HUES6 (cell line): ENCODE measurements at regions not wholly inside any gene's neighbourhood (a gene's known extent, or its start where the extent isn't known, plus 50 kb on each side); places are given as distances from the start of the nearest gene placed in this dataset.

Source experiments
- H3K27ac ChIP-seq: 2 replicates; pipeline ENCODE4 v1.7.0; 2013; ENCODE audit warnings: low read depth, mild to moderate bottlenecking, low read length, inconsistent platforms
- H3K27me3 ChIP-seq: 2 replicates; pipeline ENCODE4 v1.6.1; 2013; ENCODE audit warnings: low read length; ENCODE audit not compliant: control insufficient read depth, insufficient read depth
- H3K36me3 ChIP-seq: 2 replicates; pipeline ENCODE4 v1.6.1; 2013; ENCODE audit warnings: low read length; ENCODE audit not compliant: control insufficient read depth, insufficient read depth
- H3K4me1 ChIP-seq: 2 replicates; pipeline ENCODE4 v1.6.1; 2013; ENCODE audit warnings: low read length; ENCODE audit not compliant: control insufficient read depth, insufficient read depth
- H3K4me3 ChIP-seq: 2 replicates; pipeline ENCODE4 v1.5.1; 2013; ENCODE audit warnings: low read depth, low read length
- H3K9ac ChIP-seq: one replicate; pipeline ENCODE4 v1.6.1; 2013; ENCODE audit warnings: mild to moderate bottlenecking, low read length
- H3K9me3 ChIP-seq: 2 replicates; pipeline ENCODE4 v1.6.1; 2013; ENCODE audit warnings: low read depth, low read length; ENCODE audit not compliant: control insufficient read depth, insufficient read depth

- no peaks in the 10 kb centered on the region for H3K27me3 ChIP-seq
- no peak overlapping the region for H3K9ac ChIP-seq
- no peak overlapping the region for H3K27ac ChIP-seq
- H3K4me3 ChIP-seq = no peak overlapping the region
- H3K9me3 ChIP-seq = no peaks in the 10 kb centered on the region
- H3K36me3 ChIP-seq = no peaks in the 10 kb centered on the region
- peaks cover 2% of the 10 kb centered on the region; the same call in 1 of the 2 replicates for H3K4me1 ChIP-seq
Observed at GRCh38 chr1:56295949-56296929, 283.1 kb downstream of the PLPP3 start.

DNA sequence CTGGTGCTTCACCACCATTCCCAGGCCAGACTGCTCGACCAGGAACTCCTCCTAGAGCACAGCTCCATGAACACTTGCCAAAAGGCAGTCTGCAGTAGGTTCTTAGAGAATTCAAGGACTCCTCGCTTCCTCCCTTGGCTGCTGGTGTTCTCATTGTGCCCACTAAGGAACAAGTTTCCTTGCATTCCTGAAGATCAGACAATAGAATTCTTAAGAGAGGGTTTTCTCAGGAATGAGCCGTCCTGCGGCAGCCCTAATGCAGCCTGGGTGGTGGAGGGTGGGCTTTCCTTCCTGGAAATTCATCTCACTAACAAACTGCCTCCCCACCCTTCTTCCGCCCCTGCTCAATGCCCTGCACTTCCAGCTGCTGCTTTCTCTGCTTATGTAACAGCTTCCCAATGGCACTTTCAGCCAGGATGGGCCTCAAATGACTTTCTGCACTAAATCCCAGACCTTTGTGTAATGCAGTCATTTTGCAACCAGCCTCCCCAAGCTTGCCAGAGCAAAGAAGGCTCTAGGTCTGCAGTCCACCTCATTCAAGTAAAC, 287.9 kb downstream of the PLPP3 start:
- no peak overlapping the region for H3K27ac ChIP-seq

DNA sequence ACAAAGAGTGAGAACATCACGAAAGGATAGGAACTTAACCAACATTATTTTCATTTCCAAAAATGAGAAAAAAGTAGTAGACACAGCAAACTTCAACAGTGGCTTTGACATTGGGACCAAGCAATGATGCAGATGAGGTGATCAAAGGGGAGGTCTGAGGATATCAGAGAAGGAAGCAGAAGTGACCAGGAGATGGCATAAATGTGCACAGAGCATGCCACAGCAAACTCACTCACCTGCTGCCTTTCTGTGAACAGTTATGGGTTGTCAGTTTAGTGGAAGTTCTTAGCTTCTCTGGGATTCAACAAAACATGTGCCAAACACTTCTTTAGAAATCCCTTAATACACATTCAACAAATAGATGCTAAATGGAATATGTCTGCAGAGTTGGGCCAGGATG, 290.1 kb downstream of the PLPP3 start:
- Histone ChIP-seq H3K4me3 (no peak overlapping the region), H3K9me3 (no peaks in the 10 kb centered on the region), H3K4me1 (peaks cover 9% of the 10 kb centered on the region; the same call in 1 of the 2 replicates), H3K9ac (no peak overlapping the region), H3K27ac (no peak overlapping the region), H3K27me3 (no peaks in the 10 kb centered on the region), H3K36me3 (no peaks in the 10 kb centered on the region)

More for the DNA sequence above, 287.9 kb downstream of the PLPP3 start:
- H3K9ac ChIP-seq = no peak overlapping the region
- no peaks in the 10 kb centered on the region for H3K9me3 ChIP-seq
- peaks cover 9% of the 10 kb centered on the region; the same call in 1 of the 2 replicates for H3K4me1 ChIP-seq
- H3K4me3 ChIP-seq = no peak overlapping the region
- no peaks in the 10 kb centered on the region for H3K27me3 ChIP-seq
- no peaks in the 10 kb centered on the region for H3K36me3 ChIP-seq

- Histone ChIP-seq H3K9me3 (no peaks in the 10 kb centered on the region), H3K4me3 (no peak overlapping the region), H3K9ac (no peak overlapping the region), H3K4me1 (peaks cover 9% of the 10 kb centered on the region; the same call in 1 of the 2 replicates), H3K27ac (no peak overlapping the region), H3K27me3 (no peaks in the 10 kb centered on the region), H3K36me3 (no peaks in the 10 kb centered on the region)
Observed at GRCh38 chr1:56287721-56288120, 291.6 kb downstream of the PLPP3 start.

GRCh38 chr1:56286956-56287355, 292.4 kb downstream of the PLPP3 start:
- H3K4me1 ChIP-seq = peaks cover 9% of the 10 kb centered on the region; the same call in 1 of the 2 replicates
- no peaks in the 10 kb centered on the region for H3K27me3 ChIP-seq
- H3K9me3 ChIP-seq = no peaks in the 10 kb centered on the region
- no peaks in the 10 kb centered on the region for H3K36me3 ChIP-seq
- no peak overlapping the region for H3K27ac ChIP-seq
- H3K4me3 ChIP-seq = no peak overlapping the region
- H3K9ac ChIP-seq = no peak overlapping the region

GRCh38 chr1:56286506-56286905, 292.9 kb downstream of the PLPP3 start:
- H3K27ac ChIP-seq = no peak overlapping the region
- H3K9ac ChIP-seq = no peak overlapping the region
- no peaks in the 10 kb centered on the region for H3K27me3 ChIP-seq
- no peak overlapping the region for H3K4me3 ChIP-seq
- H3K9me3 ChIP-seq = no peaks in the 10 kb centered on the region
- no peaks in the 10 kb centered on the region for H3K36me3 ChIP-seq
- peaks cover 9% of the 10 kb centered on the region; the same call in 1 of the 2 replicates for H3K4me1 ChIP-seq

GRCh38 chr1:56285554-56286402, 293.6 kb downstream of the PLPP3 start:
- no peaks in the 10 kb centered on the region for H3K27me3 ChIP-seq
- H3K4me1 ChIP-seq = peaks cover 5% of the 10 kb centered on the region; the same call in 1 of the 2 replicates
- no peak overlapping the region for H3K27ac ChIP-seq
- H3K36me3 ChIP-seq = no peaks in the 10 kb centered on the region
- no peak overlapping the region for H3K9ac ChIP-seq
- no peak overlapping the region for H3K4me3 ChIP-seq
- no peaks in the 10 kb centered on the region for H3K9me3 ChIP-seq

- no peak overlapping the region for H3K27ac ChIP-seq
- no peak overlapping the region for H3K4me3 ChIP-seq
- no peak overlapping the region for H3K9ac ChIP-seq
- H3K27me3 ChIP-seq = no peaks in the 10 kb centered on the region
- H3K4me1 ChIP-seq = no peaks in the 10 kb centered on the region
- H3K9me3 ChIP-seq = no peaks in the 10 kb centered on the region
- no peaks in the 10 kb centered on the region for H3K36me3 ChIP-seq
Observed at GRCh38 chr1:56284928-56285327, 294.4 kb downstream of the PLPP3 start.

DNA sequence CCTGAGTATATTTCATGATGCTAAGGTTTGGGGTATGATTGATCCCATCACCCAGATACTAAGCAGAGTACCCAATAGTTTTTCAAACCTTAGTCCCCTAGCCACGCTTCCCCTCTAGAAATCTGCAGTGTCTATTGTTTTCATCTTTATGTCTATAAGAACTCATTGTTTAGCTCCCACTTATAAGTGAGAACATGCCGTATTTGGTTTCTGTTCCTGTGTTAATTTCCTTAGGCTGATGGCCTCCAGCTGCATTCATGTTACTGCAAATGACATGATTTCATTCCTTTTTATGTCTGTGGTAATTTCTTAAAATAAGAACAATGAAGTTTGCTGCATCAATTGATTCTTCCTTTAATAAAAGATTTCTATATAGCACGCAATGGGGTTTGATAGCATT, 301.3 kb downstream of the PLPP3 start:
- H3K9me3 ChIP-seq = no peaks in the 10 kb centered on the region
- H3K9ac ChIP-seq = no peak overlapping the region
- no peak overlapping the region for H3K27ac ChIP-seq
- H3K36me3 ChIP-seq = no peaks in the 10 kb centered on the region
- no peak overlapping the region for H3K4me3 ChIP-seq
- no peaks in the 10 kb centered on the region for H3K27me3 ChIP-seq
- H3K4me1 ChIP-seq = no peaks in the 10 kb centered on the region

- Histone ChIP-seq H3K27ac (no peak overlapping the region), H3K36me3 (no peaks in the 10 kb centered on the region), H3K9ac (no peak overlapping the region), H3K9me3 (no peaks in the 10 kb centered on the region), H3K4me3 (no peak overlapping the region), H3K4me1 (no peaks in the 10 kb centered on the region), H3K27me3 (no peaks in the 10 kb centered on the region)
Observed at GRCh38 chr1:56268519-56269140, 310.7 kb downstream of the PLPP3 start.
